ENCODE measurements at regions not wholly inside any gene's neighbourhood (a gene's known extent, or its start where the extent isn't known, plus 50 kb on each side); places are given as distances from the start of the nearest gene placed in this dataset.
"Not testable (repeated sequence)": the region's sequence is repeated elsewhere in the genome, so short reads cannot be mapped to it uniquely, and the experiment has no call there.

- Histone ChIP-seq H3K56ac (ENCODE audit: insufficient read length, low read depth, low read length) (no peak overlapping the region), H3K79me1 (ENCODE audit: insufficient read depth, low read depth, low read length, poor library complexity, severe bottlenecking) (no peaks in the 10 kb centered on the region), H3K14ac (ENCODE audit: insufficient read depth, low read length) (no peak overlapping the region), H4K91ac (ENCODE audit: insufficient read length, low read depth, low read length) (no peak overlapping the region), H4K20me1 (ENCODE audit: control insufficient read depth, insufficient read depth, insufficient read length) (no peaks in the 10 kb centered on the region), H3T11ph (ENCODE audit: low read length) (no peak overlapping the region), H3K4ac (ENCODE audit: low read depth, low read length) (no peak overlapping the region), H3K79me2 (ENCODE audit: insufficient read depth, low read length) (no peaks in the 10 kb centered on the region), H3K23ac (ENCODE audit: insufficient read length, low read depth, low read length) (no peak overlapping the region), H4K5ac (ENCODE audit: insufficient read length, low read depth, low read length) (no peak overlapping the region), H2AFZ (ENCODE audit: low read length) (no peak overlapping the region), H2BK15ac (ENCODE audit: low read depth, low read length) (no peak overlapping the region), H3K27me3 (ENCODE audit: insufficient read depth, low read length) (no peaks in the 10 kb centered on the region), H3K9ac (ENCODE audit: extremely low read depth, insufficient read length, low read length) (no peak overlapping the region), H3K4me1 (ENCODE audit: insufficient read depth, low read length) (no peaks in the 10 kb centered on the region), H3K4me2 (ENCODE audit: insufficient read depth, insufficient read length, low read length) (no peak overlapping the region), H2BK20ac (ENCODE audit: low read depth, low read length, poor library complexity, severe bottlenecking) (no peak overlapping the region), H2BK12ac (ENCODE audit: insufficient read length, low read depth, low read length) (no peak overlapping the region), H2AK5ac (ENCODE audit: insufficient read length, low read length) (no peak overlapping the region), H3K23me2 (ENCODE audit: insufficient read length, low read depth, low read length, poor library complexity, severe bottlenecking) (no peaks in the 10 kb centered on the region), H3K27ac (ENCODE audit: insufficient read length, low read depth, low read length) (no peak overlapping the region), H3K18ac (ENCODE audit: insufficient read length, low read depth, low read length) (no peak overlapping the region), H4K8ac (replicated peaks; ENCODE audit: insufficient read length, low read depth, low read length) (no peak overlapping the region), H3K9me3 (ENCODE audit: control insufficient read depth, low read depth, low read length) (peaks cover 63% of the 10 kb centered on the region), H2BK120ac (ENCODE audit: low read depth, low read length, poor library complexity, severe bottlenecking) (no peak overlapping the region), H2BK5ac (ENCODE audit: insufficient read length, low read length) (no peak overlapping the region)
- no peak for DNase-seq
- H3K4me1 Mint-ChIP-seq: no peaks in the 10 kb centered on the region
- WGBS (ENCODE audit: extremely low coverage, insufficient read length, low lambda C conversion rate): no CpG with 5 or more reads among the region's 27 CpGs
- H3K27ac Mint-ChIP-seq: no peak overlapping the region
- peaks cover 20% of the 10 kb centered on the region for H3K27me3 Mint-ChIP-seq (ENCODE audit: low read depth)
- TF ChIP-seq CTCF (conservative IDR thresholded peaks at IDR 0.05): no peak
- no peak overlapping the region for H3K4me3 Mint-ChIP-seq
- H3K36me3 Mint-ChIP-seq (ENCODE audit: insufficient read depth in 1 of 3, low read depth in 3 of 3): peaks cover 22 to 50% (median 40%) of the 10 kb centered on the region in 3 experiments
- peaks cover 84 to 91% of the 10 kb centered on the region in 2 experiments for H3K9me3 Mint-ChIP-seq
These were observed 1930.9 kb upstream of the DEFB115 start for GRCh38 chr20:29326376-29327070.

GRCh38 chr20:29327600-29328420 lies 1929.7 kb upstream of the DEFB115 start:
- not testable (repeated sequence) for H4K8ac ChIP-seq (replicated peaks; ENCODE audit: insufficient read length, low read depth, low read length); H3T11ph ChIP-seq (ENCODE audit: low read length); H3K27ac Mint-ChIP-seq; H4K5ac ChIP-seq (ENCODE audit: insufficient read length, low read depth, low read length); H4K20me1 ChIP-seq (ENCODE audit: control insufficient read depth, insufficient read depth, insufficient read length); DNase-seq; H3K23ac ChIP-seq (ENCODE audit: insufficient read length, low read depth, low read length); H2BK15ac ChIP-seq (ENCODE audit: low read depth, low read length); H3K18ac ChIP-seq (ENCODE audit: insufficient read length, low read depth, low read length); H3K14ac ChIP-seq (ENCODE audit: insufficient read depth, low read length); H3K27me3 ChIP-seq (ENCODE audit: insufficient read depth, low read length); H3K79me2 ChIP-seq (ENCODE audit: insufficient read depth, low read length); H2AFZ ChIP-seq (ENCODE audit: low read length); H3K4me2 ChIP-seq (ENCODE audit: insufficient read depth, insufficient read length, low read length); H2AK5ac ChIP-seq (ENCODE audit: insufficient read length, low read length); H3K79me1 ChIP-seq (ENCODE audit: insufficient read depth, low read depth, low read length, poor library complexity, severe bottlenecking); H2BK12ac ChIP-seq (ENCODE audit: insufficient read length, low read depth, low read length); H3K4me1 ChIP-seq (ENCODE audit: insufficient read depth, low read length); H3K9ac ChIP-seq (ENCODE audit: extremely low read depth, insufficient read length, low read length); H3K4ac ChIP-seq (ENCODE audit: low read depth, low read length); H3K56ac ChIP-seq (ENCODE audit: insufficient read length, low read depth, low read length); H2BK5ac ChIP-seq (ENCODE audit: insufficient read length, low read length); H4K91ac ChIP-seq (ENCODE audit: insufficient read length, low read depth, low read length); H2BK120ac ChIP-seq (ENCODE audit: low read depth, low read length, poor library complexity, severe bottlenecking); H3K27ac ChIP-seq (ENCODE audit: insufficient read length, low read depth, low read length); H3K23me2 ChIP-seq (ENCODE audit: insufficient read length, low read depth, low read length, poor library complexity, severe bottlenecking); H2BK20ac ChIP-seq (ENCODE audit: low read depth, low read length, poor library complexity, severe bottlenecking); H3K4me1 Mint-ChIP-seq
- H3K27me3 Mint-ChIP-seq (ENCODE audit: low read depth): peaks cover 21% of the 10 kb centered on the region
- H3K36me3 Mint-ChIP-seq (ENCODE audit: insufficient read depth in 1 of 3, low read depth in 3 of 3): peaks cover 22 to 60% (median 45%) of the 10 kb centered on the region in 3 experiments
- peak overlapping the region in 1 of 2 experiments; percentile 12; a peak in 1 of 5 replicates for H3K4me3 Mint-ChIP-seq
- peaks cover 70% of the 10 kb centered on the region for H3K9me3 ChIP-seq (ENCODE audit: control insufficient read depth, low read depth, low read length)
- WGBS (ENCODE audit: extremely low coverage, insufficient read length, low lambda C conversion rate): no CpG with 5 or more reads among the region's 33 CpGs
- H3K9me3 Mint-ChIP-seq: peaks cover 90 to 93% of the 10 kb centered on the region in 2 experiments

All from H9 (cell line).